ENCODE measurements at regions not wholly inside any gene's neighbourhood (a gene's known extent, or its start where the extent isn't known, plus 50 kb on each side); places are given as distances from the start of the nearest gene placed in this dataset.
"Not testable (repeated sequence)": the region's sequence is repeated elsewhere in the genome, so short reads cannot be mapped to it uniquely, and the experiment has no call there.

- Mint-ChIP-seq H3K27ac (peak overlapping the region in 1 of 2 donors; percentile 2), H3K36me3 (peaks cover 17% of the 10 kb centered on the region)
- peak; percentile 78 to 89 for ATAC-seq
- not testable (repeated sequence) for H3K4me1 Mint-ChIP-seq (ENCODE audit: low read depth in 2 of 2); H3K4me3 Mint-ChIP-seq; H3K9me3 Mint-ChIP-seq; H3K27me3 Mint-ChIP-seq
- DNase-seq (ENCODE audit: low spot score), result peak; percentile 79
These were observed 101.8 kb upstream of the GRK3 start for GRCh38 chr22:25462474-25463346.

GRCh38 chr22:25463347-25463628 lies 101.2 kb upstream of the GRK3 start:
- not testable (repeated sequence) for H3K9me3 Mint-ChIP-seq; H3K27me3 Mint-ChIP-seq; H3K4me3 Mint-ChIP-seq; H3K4me1 Mint-ChIP-seq (ENCODE audit: low read depth in 2 of 2); ATAC-seq; DNase-seq (ENCODE audit: low spot score)
- Mint-ChIP-seq H3K27ac (peak overlapping the region in 1 of 2 donors; percentile 2), H3K36me3 (peaks cover 17% of the 10 kb centered on the region)

DNA sequence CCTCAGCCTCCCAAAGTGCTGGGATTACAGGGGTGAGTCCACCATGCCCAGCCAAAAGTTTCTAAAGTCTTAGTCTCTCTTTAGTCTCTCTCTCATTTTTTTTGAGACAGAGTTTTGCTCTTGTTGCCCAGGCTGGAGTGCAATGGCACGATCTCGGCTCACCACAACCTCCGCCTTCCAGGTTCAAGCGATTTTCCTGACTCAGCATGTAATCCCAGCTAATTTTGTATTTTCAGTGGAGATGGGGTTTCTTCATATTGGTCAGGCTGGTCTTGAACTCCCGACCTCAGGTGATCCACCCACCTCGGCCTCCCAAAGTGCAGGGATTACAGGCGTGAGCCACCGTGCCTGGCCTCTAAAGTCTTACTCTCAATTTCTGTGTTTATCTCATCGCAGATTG lies 100.1 kb upstream of the GRK3 start:
- H3K27me3 Mint-ChIP-seq; DNase-seq (ENCODE audit: low spot score); H3K4me1 Mint-ChIP-seq (ENCODE audit: low read depth in 2 of 2); H3K4me3 Mint-ChIP-seq; H3K27ac Mint-ChIP-seq; H3K9me3 Mint-ChIP-seq; ATAC-seq: not testable (repeated sequence)
- peaks cover 17% of the 10 kb centered on the region for H3K36me3 Mint-ChIP-seq

DNA sequence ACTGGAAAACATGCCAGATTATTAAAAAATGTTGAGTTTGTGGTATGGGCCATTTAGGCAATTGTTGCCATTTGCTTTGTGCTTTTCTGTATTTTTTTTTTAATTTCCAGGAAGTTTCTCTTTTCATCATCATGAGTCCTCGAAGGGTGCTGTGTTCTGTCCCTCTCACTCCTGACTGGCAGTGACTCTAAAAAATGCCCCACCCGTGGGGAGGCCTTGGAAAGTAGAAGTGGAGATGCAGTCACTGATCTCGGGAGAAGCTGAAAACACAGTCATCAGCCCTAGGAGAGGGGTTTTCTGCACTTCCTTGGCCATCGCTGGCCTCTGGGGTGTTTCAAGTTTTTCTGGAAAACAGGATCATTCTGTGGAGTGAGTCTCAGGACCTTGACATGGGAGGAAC lies 98.5 kb upstream of the GRK3 start:
- H3K27me3 Mint-ChIP-seq, result no peaks in the 10 kb centered on the region
- H3K4me3 Mint-ChIP-seq, result no peak overlapping the region
- H3K9me3 Mint-ChIP-seq, result no peaks in the 10 kb centered on the region
- peaks cover 0 to 9% of the 10 kb centered on the region in 2 donors for H3K4me1 Mint-ChIP-seq (ENCODE audit: low read depth in 2 of 2)
- peak overlapping the region in 1 of 2 donors; percentile 76 for H3K27ac Mint-ChIP-seq
- ATAC-seq, result no peak
- peaks cover 4% of the 10 kb centered on the region for H3K36me3 Mint-ChIP-seq
- DNase-seq (ENCODE audit: low spot score), result no peak

- peaks cover 0 to 5% of the 10 kb centered on the region in 2 donors for H3K4me1 Mint-ChIP-seq (ENCODE audit: low read depth in 2 of 2)
- ATAC-seq (no peak), DNase-seq (ENCODE audit: low spot score) (no peak)
- peaks cover 0 to 5% of the 10 kb centered on the region in 2 donors for H3K27me3 Mint-ChIP-seq
- H3K36me3 Mint-ChIP-seq, result no peaks in the 10 kb centered on the region
- H3K27ac Mint-ChIP-seq, result no peak overlapping the region
- no peaks in the 10 kb centered on the region for H3K9me3 Mint-ChIP-seq
- H3K4me3 Mint-ChIP-seq, result no peak overlapping the region
These were observed 92.1 kb upstream of the GRK3 start for GRCh38 chr22:25472382-25472781.

DNA sequence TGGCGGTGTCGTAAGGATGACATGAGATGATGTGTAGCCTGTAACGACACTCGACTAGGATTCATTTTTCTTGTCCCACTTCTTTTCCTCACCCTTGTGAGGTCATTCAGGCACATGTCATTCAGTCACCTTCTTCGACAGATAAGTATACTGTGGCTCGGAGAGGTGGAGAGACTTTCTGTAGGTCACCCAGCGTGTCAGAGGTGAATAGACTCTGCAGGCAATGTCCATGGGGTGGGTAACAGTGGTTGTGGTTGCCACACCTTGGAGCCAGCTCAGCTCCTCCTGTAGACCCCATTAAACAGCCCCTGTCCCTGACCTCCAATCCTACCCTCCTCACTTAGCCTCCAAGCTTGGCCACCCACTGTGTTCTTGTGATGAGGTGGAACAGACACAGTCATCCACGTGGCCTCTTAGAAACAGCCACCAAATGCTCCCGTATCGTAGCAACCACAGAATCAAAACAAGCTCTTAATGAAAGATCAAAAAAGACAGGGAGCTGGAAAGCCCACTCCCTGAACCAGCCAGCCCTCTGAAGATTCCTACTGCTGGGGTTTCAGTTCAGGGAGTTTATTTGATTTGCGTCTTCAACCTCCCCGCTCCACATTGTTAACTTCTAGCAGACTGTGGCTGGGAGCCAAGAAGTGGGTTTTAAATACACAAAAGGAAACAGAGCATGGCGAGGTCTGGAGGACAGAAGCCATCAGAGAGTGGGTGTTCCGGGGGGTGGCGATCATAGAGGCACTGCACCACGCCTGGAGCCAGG lies 89.0 kb upstream of the GRK3 start:
- peak in 1 of 2 donors; percentile 36 for ATAC-seq
- Mint-ChIP-seq H3K36me3 (no peaks in the 10 kb centered on the region), H3K9me3 (no peaks in the 10 kb centered on the region), H3K4me3 (no peak overlapping the region), H3K4me1 (ENCODE audit: low read depth in 2 of 2) (peaks cover 0 to 5% of the 10 kb centered on the region in 2 donors), H3K27me3 (peaks cover 0 to 5% of the 10 kb centered on the region in 2 donors), H3K27ac (no peak overlapping the region)
- DNase-seq (ENCODE audit: low spot score), result peak; percentile 56

GRCh38 chr22:25477358-25477757 lies 87.1 kb upstream of the GRK3 start:
- Mint-ChIP-seq H3K27me3 (peaks cover 0 to 5% of the 10 kb centered on the region in 2 donors), H3K4me3 (no peak overlapping the region), H3K9me3 (no peaks in the 10 kb centered on the region), H3K36me3 (no peaks in the 10 kb centered on the region), H3K4me1 (ENCODE audit: low read depth in 2 of 2) (peaks cover 0 to 6% of the 10 kb centered on the region in 2 donors), H3K27ac (no peak overlapping the region)
- peak in 1 of 2 donors; percentile 33 for ATAC-seq
- no peak for DNase-seq (ENCODE audit: low spot score)

GRCh38 chr22:25478111-25478510 lies 86.4 kb upstream of the GRK3 start:
- Mint-ChIP-seq H3K27me3 (peaks cover 0 to 5% of the 10 kb centered on the region in 2 donors), H3K36me3 (no peaks in the 10 kb centered on the region), H3K27ac (no peak overlapping the region), H3K4me3 (no peak overlapping the region), H3K4me1 (ENCODE audit: low read depth in 2 of 2) (peaks cover 0 to 7% of the 10 kb centered on the region in 2 donors), H3K9me3 (no peaks in the 10 kb centered on the region)
- ATAC-seq, result no peak
- peak; percentile 22 for DNase-seq (ENCODE audit: low spot score)

DNA sequence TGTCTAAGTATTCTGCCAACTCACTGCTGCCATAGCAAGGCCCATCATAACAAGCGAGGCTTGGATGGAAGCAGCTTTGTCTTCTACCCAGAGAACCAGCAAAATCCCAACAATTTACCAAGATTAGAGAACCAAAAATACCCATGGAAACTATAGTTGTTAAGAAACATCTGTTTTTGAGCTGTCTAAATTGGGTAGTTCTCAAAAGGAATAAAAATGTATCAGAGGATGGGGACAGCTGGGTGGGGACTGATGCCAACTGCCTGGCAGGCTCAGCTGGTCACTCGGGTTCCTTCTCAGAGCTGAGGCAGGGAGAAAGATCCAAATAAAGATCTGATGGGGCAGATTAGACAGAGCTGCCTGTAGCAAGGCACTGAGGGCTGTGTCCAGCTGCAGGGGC lies 85.9 kb upstream of the GRK3 start:
- Mint-ChIP-seq H3K9me3 (no peaks in the 10 kb centered on the region), H3K36me3 (no peaks in the 10 kb centered on the region)

DNA sequence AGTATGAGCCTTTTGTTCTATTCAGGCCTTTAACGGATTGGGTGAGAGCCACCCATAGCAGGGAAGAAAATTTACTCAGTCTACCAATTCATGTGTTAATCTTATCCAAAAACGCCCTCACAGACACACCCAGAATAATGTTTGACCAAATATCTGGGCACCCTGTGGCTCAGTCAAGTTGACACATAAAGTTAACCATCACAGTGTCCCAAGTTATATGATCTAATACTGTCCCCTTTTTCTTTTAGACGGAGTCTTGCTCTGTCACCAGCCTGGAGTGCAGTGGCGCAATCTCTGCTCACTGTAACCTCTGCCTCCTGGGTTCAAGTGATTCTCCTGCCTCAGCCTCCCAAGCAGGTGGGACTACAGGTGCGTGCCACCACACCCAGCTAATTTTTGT lies 83.6 kb upstream of the GRK3 start:
- not testable (repeated sequence) for H3K27ac Mint-ChIP-seq; H3K9me3 Mint-ChIP-seq; H3K27me3 Mint-ChIP-seq; H3K36me3 Mint-ChIP-seq; H3K4me3 Mint-ChIP-seq; ATAC-seq; DNase-seq (ENCODE audit: low spot score)
- peaks cover 0 to 10% of the 10 kb centered on the region in 2 donors for H3K4me1 Mint-ChIP-seq (ENCODE audit: low read depth in 2 of 2)

More for the DNA sequence above, 85.9 kb upstream of the GRK3 start:
- ATAC-seq (no peak), DNase-seq (ENCODE audit: low spot score) (no peak)
- H3K4me1 Mint-ChIP-seq (ENCODE audit: low read depth in 2 of 2), result peaks cover 0 to 7% of the 10 kb centered on the region in 2 donors
- H3K27me3 Mint-ChIP-seq, result peaks cover 0 to 5% of the 10 kb centered on the region in 2 donors
- no peak overlapping the region for H3K27ac Mint-ChIP-seq
- H3K4me3 Mint-ChIP-seq, result no peak overlapping the region

- Mint-ChIP-seq H3K27ac (no peak overlapping the region), H3K36me3 (no peaks in the 10 kb centered on the region), H3K4me1 (ENCODE audit: low read depth in 2 of 2) (peaks cover 0 to 14% of the 10 kb centered on the region in 2 donors), H3K4me3 (no peak overlapping the region), H3K27me3 (no peaks in the 10 kb centered on the region), H3K9me3 (no peaks in the 10 kb centered on the region)
- ATAC-seq, result no peak
- DNase-seq (ENCODE audit: low spot score), result no peak
These were observed 82.2 kb upstream of the GRK3 start for GRCh38 chr22:25482091-25482760.

- Mint-ChIP-seq H3K4me1 (ENCODE audit: low read depth in 2 of 2) (peaks cover 0 to 19% of the 10 kb centered on the region in 2 donors), H3K9me3 (no peaks in the 10 kb centered on the region), H3K27me3 (no peaks in the 10 kb centered on the region), H3K4me3 (no peak overlapping the region), H3K36me3 (no peaks in the 10 kb centered on the region), H3K27ac (no peak overlapping the region)
- ATAC-seq (no peak), DNase-seq (ENCODE audit: low spot score) (no peak)
These were observed 81.4 kb upstream of the GRK3 start for GRCh38 chr22:25482868-25483639.

- Mint-ChIP-seq H3K9me3 (no peaks in the 10 kb centered on the region), H3K27me3 (no peaks in the 10 kb centered on the region), H3K4me3 (no peak overlapping the region), H3K27ac (no peak overlapping the region), H3K36me3 (no peaks in the 10 kb centered on the region), H3K4me1 (ENCODE audit: low read depth in 2 of 2) (peaks cover 0 to 19% of the 10 kb centered on the region in 2 donors)
- DNase-seq (ENCODE audit: low spot score), result no peak
- ATAC-seq, result no peak
These were observed 80.5 kb upstream of the GRK3 start for GRCh38 chr22:25483931-25484330.
